ENCODE measurements at regions not wholly inside any gene's neighbourhood (a gene's known extent, or its start where the extent isn't known, plus 50 kb on each side); places are given as distances from the start of the nearest gene placed in this dataset.

- TF ChIP-seq RFX5 (IDR thresholded peaks at IDR 0.05; ENCODE audit: low read depth, low read length) (no peak), JUND (IDR thresholded peaks at IDR 0.05; ENCODE audit: low read depth, low read length) (no peak), CTCF (IDR thresholded peaks at IDR 0.05 in 2 of 3, conservative IDR thresholded peaks at IDR 0.05 in 1 of 3; ENCODE audit: control insufficient read depth in 2 of 3, extremely low read depth in 1 of 3, insufficient read depth in 1 of 3, low read depth in 3 of 3, low read length in 3 of 3) (no peak), CREB1 (IDR thresholded peaks at IDR 0.05; ENCODE audit: low read depth) (no peak), CHD2 (IDR thresholded peaks at IDR 0.05; ENCODE audit: borderline replicate concordance, low read depth, low read length) (no peak), ELK1 (IDR thresholded peaks at IDR 0.05; ENCODE audit: low read depth, low read length) (no peak), REST (IDR thresholded peaks at IDR 0.05; ENCODE audit: low read depth, low read length) (no peak), MYC (IDR thresholded peaks at IDR 0.05; ENCODE audit: insufficient read depth, insufficient read length, insufficient replicate concordance, low read length, severe bottlenecking) (no peak), SUZ12 (IDR thresholded peaks at IDR 0.05; ENCODE audit: unreplicated experiment) (no peak), BHLHE40 (IDR thresholded peaks at IDR 0.05; ENCODE audit: borderline replicate concordance in 1 of 2, low read depth in 2 of 2, low read length in 1 of 2) (no peak)
Measured at GRCh38 chr5:159393854-159394274, 63.6 kb upstream of the IL12B start.

Data from GM12878 (cell line).